ENCODE measurements at regions not wholly inside any gene's neighbourhood (a gene's known extent, or its start where the extent isn't known, plus 50 kb on each side); places are given as distances from the start of the nearest gene placed in this dataset.
A peak's percentile ranks its signal among the peaks of the same experiment; 100 is the strongest.
"Not testable (repeated sequence)": the region's sequence is repeated elsewhere in the genome, so short reads cannot be mapped to it uniquely, and the experiment has no call there.

GRCh38 chr5:136810261-136810801, 445.0 kb upstream of the TRPC7 start:
- no peak for FAIRE-seq

DNA sequence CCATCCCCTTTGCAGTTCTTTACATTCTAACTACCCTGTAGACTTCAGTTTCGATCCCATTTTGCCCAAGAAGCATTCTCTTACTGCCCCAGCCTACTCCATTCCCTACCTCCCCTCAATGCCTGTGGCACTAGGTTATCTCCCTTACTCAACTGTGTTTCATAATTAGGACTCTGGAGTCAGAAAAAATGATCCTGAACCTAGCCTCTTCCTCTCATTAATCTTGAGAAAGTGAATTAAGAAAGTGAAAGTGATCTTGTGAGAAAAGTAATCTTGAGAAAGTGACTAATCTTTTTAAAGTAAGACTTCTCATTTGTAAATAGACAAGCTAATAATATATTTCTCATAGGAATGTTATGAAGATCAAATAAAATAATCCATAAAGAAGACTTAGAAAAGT, 444.0 kb upstream of the TRPC7 start:
- FAIRE-seq, result no peak

- FAIRE-seq, result no peak
Measured at GRCh38 chr5:136808756-136809155, 443.4 kb upstream of the TRPC7 start.

DNA sequence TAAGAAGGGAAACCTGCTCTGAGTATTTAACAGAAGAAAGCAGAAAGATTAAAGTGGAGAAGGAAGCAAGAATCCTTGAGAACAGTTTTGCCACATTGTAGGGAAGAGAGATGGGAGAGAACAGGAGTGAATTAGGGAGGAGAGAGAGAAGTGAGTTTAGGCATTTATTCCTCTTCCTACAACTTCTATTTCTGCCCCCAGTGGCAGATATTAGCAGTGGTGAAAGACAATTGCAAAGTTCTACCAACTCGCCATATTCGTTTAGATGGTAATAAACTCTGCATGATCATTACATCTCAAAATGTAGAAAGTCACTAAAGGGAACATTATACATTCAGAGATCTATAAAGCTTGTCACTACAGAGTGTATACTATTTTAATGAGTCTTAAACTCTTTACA, 440.1 kb upstream of the TRPC7 start:
- FAIRE-seq, result no peak

DNA sequence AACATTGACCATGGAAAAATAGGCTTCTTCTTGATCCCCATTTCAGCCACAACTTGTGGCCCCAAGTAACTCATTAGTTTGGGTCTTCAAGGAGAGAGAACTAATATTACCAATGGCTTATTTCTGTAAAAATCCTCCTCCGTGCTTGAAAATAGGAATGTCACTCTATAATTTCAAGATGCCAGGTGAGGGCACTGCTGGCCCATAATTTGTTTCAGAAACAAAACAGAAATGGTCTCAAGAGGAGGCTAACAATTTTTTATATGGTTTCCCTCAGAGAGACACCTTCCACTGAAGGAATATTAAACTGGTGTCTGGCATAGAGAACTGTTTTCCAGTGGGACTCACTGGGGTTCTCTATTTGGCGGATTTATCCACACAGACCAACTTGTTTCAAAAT, 437.0 kb upstream of the TRPC7 start:
- no peak for FAIRE-seq

GRCh38 chr5:136799806-136800372, 434.5 kb upstream of the TRPC7 start:
- no peak for FAIRE-seq

GRCh38 chr5:136793300-136793699, 428.0 kb upstream of the TRPC7 start:
- peak; percentile 35 for FAIRE-seq

GRCh38 chr5:136781464-136781863, 416.1 kb upstream of the TRPC7 start:
- no peak for FAIRE-seq

DNA sequence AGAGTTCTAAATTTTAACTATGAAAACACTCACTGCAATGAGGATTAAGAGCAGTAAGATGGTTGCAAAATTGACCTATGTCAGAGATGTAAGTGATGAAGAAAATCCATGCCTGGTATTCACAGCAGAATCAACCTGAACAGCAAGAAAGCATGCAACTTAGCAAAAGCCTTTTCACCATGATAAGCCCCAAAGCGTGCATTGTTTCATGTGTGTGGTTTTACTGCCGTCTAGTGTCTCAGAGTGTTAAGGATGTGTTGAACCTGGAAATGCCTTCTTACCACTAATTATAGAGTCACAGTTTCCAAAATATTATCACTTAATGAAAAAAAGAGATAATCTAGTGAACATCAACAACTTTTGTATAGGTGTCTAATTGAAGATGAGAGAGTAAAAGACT, 415.2 kb upstream of the TRPC7 start:
- FAIRE-seq, result no peak

GRCh38 chr5:136776022-136776927, 410.9 kb upstream of the TRPC7 start:
- FAIRE-seq, result peak; percentile 92

DNA sequence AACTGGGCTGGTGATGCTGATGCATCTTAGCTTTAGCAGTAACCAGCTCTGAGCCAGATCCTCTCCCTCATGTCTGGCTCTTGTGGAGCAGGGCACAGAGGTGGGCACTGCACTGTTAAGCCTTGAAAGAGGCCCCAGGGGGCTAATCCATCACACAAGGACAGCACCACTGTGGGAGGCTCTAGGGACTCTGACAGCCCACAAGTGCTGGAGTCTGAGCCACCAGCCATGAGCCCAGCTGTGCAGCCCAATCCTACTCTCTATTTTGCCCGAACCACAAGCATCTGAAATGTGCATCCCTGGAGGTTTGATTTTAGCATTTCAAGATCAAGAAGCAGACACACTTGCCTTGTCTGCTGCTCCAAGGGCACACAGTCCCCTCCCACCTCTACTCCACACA, 407.1 kb upstream of the TRPC7 start:
- FAIRE-seq, result no peak

GRCh38 chr5:136769900-136770684, 404.7 kb upstream of the TRPC7 start:
- no peak for FAIRE-seq

GRCh38 chr5:136769093-136769492, 403.7 kb upstream of the TRPC7 start:
- FAIRE-seq, result no peak

GRCh38 chr5:136768457-136768856, 403.1 kb upstream of the TRPC7 start:
- no peak for FAIRE-seq

- no peak for FAIRE-seq
Measured at GRCh38 chr5:136766456-136766855, 401.1 kb upstream of the TRPC7 start.

GRCh38 chr5:136764601-136765000, 399.3 kb upstream of the TRPC7 start:
- FAIRE-seq, result no peak

- FAIRE-seq, result no peak
Measured at GRCh38 chr5:136763548-136763947, 398.2 kb upstream of the TRPC7 start.

- no peak for FAIRE-seq
Measured at GRCh38 chr5:136754216-136754615, 388.9 kb upstream of the TRPC7 start.

DNA sequence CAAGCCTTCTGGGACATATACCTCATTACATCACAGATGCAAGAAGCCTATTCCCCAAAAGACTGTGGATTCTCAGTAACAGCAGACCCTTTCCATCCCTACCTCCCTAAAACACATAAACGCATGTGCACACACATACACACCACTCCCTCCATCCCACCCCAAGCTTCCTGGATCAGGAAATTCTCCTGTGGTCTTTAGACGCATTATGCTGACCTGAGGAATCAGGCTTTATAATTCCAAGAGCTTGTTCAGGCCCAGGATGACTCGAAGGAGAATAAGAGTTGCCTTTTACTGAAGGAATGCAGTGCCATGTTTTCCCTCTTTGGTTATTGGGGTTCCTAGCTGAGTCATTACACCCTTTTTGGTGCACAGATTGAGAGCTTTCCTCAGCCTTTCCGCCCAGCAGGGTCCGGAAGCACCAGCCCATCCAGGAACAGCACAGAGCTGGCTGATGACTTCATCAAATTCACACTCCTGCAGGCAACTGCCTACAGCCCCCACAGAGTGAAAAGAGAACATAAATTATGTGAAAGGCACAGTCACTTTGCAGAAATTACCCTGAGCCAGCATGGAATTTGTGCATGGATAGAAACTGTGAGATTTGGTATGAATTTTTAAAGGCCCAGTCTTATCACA, 385.0 kb upstream of the TRPC7 start:
- FAIRE-seq, result no peak

DNA sequence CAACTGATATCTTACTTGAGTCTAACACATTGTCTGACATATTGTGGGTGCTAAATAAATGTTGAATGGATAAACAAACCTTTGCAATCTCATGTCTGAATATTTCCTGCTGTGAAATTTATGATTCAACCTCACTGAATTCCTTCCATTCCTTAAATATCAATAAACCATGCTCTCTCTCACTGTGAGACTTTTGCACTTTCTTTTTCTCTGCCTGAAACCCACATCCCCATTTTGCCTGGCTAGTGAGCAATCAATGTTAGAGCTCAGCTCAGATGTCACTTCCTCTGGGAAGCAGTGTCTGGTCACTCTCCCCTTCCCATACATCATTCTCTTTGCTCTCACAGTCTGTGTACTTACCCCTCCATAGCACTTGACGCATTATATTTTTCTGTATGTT, 383.7 kb upstream of the TRPC7 start:
- no peak for FAIRE-seq

- FAIRE-seq, result no peak
Measured at GRCh38 chr5:136743052-136743451, 377.7 kb upstream of the TRPC7 start.

DNA sequence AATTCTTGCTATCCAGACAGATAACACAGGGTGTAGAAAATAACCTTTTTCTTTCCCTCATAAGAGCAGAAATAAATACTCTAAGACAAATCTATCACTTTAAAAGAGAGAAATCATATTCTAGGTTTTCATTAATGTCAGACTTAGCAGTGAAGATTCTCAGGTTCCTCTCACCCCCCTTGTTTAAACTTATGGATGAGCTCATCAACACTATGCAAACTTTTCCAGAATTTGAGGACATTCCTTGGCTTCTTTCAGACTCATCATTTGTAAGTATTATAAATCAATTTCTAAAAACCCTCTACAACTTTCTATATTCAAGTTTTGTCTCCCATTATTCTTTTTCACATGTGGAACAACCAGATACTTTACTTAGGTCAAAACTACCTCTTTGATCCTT, 374.9 kb upstream of the TRPC7 start:
- FAIRE-seq, result no peak

DNA sequence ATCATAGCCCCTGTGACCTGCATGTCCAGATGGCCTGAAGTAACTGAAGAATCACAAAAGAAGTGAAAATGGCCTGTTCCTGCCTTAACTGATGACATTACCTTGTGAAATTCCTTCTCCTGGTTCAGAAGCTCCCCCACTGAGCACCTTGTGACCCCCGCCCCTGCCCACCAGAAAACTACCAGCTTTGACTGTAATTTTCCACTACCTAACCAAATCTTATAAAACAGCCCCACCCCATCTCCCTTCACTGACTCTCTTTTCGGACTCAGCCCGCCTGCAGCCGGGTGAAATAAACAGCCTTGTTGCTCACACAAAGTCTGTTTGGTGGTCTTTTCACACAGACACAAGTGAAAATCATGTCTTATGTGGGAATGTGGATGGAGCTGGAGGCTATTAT, 373.9 kb upstream of the TRPC7 start:
- not testable (repeated sequence) for FAIRE-seq

Data from endometrium (tissue), 2 donors.